Tibial nerve (tissue), 3 donors: ENCODE measurements at regions not wholly inside any gene's neighbourhood (a gene's known extent, or its start where the extent isn't known, plus 50 kb on each side); places are given as distances from the start of the nearest gene placed in this dataset.

ENCODE experiments used
- CTCF ChIP-seq, 5 experiments: fragments of 200-600 bp in 3 of 5; fragments of 450-650 bp in 2 of 5; sonication (generic) in 3 of 5; IDR thresholded peaks; one replicate each; pipeline ENCODE4 v1.5.1; 2016 to 2019; ENCODE audit warnings: antibody characterized with exemption in 5 of 5, mild to moderate bottlenecking in 3 of 5, moderate library complexity in 2 of 5
- POLR2A ChIP-seq, 2 donors: fragments of 450-650 bp; IDR thresholded peaks; one replicate each; pipeline ENCODE4 v1.6.1; 2017; ENCODE audit warnings: antibody characterized with exemption in 2 of 2, mild to moderate bottlenecking in 2 of 2, moderate library complexity in 2 of 2

- TF ChIP-seq POLR2A (IDR thresholded peaks at IDR 0.05), result no peak
- TF ChIP-seq CTCF (IDR thresholded peaks at IDR 0.05), result no peak
Observed at GRCh38 chr16:86632206-86632605, 53.9 kb downstream of the FOXL1 start.
